ENCODE measurements at regions not wholly inside any gene's neighbourhood (a gene's known extent, or its start where the extent isn't known, plus 50 kb on each side); places are given as distances from the start of the nearest gene placed in this dataset.

- TF ChIP-seq CTCF (IDR thresholded peaks at IDR 0.05; ENCODE audit: poor library complexity) (no peak), EZH2phosphoT487 (IDR thresholded peaks at IDR 0.05; ENCODE audit: low read depth, severe bottlenecking, unreplicated experiment) (no peak)
Measured at GRCh38 chr9:10721301-10721700, 108.5 kb upstream of the PTPRD start.

Data from hepatocyte (in vitro differentiated cells).